Body of pancreas (tissue), 4 donors: ENCODE measurements at regions not wholly inside any gene's neighbourhood (a gene's known extent, or its start where the extent isn't known, plus 50 kb on each side); places are given as distances from the start of the nearest gene placed in this dataset.

Source experiments
- CTCF ChIP-seq, 7 experiments: fragments of 450-650 bp in 4 of 7; fragments of 200-600 bp in 3 of 7; sonication (generic) in 3 of 7; IDR thresholded peaks; one replicate each; pipeline ENCODE4 v1.5.1; 2016 to 2019; ENCODE audit warnings: antibody characterized with exemption in 7 of 7
- POLR2A ChIP-seq, 3 donors: fragments of 450-650 bp; IDR thresholded peaks; one replicate each; pipeline ENCODE4 v1.6.1; 2016; ENCODE audit warnings: antibody characterized with exemption in 3 of 3, mild to moderate bottlenecking in 2 of 3

GRCh38 chr7:98771941-98772603 is 97.7 kb downstream of the TMEM130 start:
- TF ChIP-seq CTCF (IDR thresholded peaks at IDR 0.05) (no peak), POLR2A (IDR thresholded peaks at IDR 0.05) (no peak)
